ENCODE measurements at regions not wholly inside any gene's neighbourhood (a gene's known extent, or its start where the extent isn't known, plus 50 kb on each side); places are given as distances from the start of the nearest gene placed in this dataset.

DNA sequence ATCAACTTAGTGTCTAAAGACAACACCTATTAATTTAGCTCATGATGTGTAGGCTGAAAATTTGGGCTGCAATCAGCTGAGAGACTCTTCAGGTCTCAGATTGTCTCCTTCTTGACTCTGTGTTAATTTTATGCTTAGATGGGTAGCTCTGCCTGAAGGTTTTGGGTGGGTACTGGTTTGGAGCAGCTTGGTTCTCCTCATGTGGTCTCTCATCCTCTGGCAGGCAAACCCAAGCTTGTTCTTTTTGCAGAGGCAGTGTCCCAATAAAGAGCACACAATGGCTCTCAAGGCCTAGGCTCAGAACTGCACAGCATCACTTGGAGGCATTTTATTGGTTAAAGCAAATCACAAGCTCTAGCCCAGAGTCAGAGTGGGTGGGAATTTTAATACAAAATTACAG lies 280.6 kb downstream of the BTBD3 start:
- Histone ChIP-seq H4K91ac (ENCODE audit: insufficient read length, low read depth, low read length) (no peak overlapping the region), H3K23ac (ENCODE audit: insufficient read length, low read depth, low read length) (no peak overlapping the region), H3T11ph (ENCODE audit: low read length) (no peak overlapping the region), H2BK5ac (ENCODE audit: insufficient read length, low read length) (no peak overlapping the region), H4K20me1 (ENCODE audit: control insufficient read depth, insufficient read depth, insufficient read length) (no peaks in the 10 kb centered on the region), H2AK5ac (ENCODE audit: insufficient read length, low read length) (no peak overlapping the region), H3K56ac (ENCODE audit: insufficient read length, low read depth, low read length) (no peak overlapping the region), H3K9me3 (ENCODE audit: control insufficient read depth, low read depth, low read length) (no peaks in the 10 kb centered on the region), H3K4me1 (ENCODE audit: insufficient read depth, low read length) (no peaks in the 10 kb centered on the region), H4K8ac (replicated peaks; ENCODE audit: insufficient read length, low read depth, low read length) (no peak overlapping the region), H3K79me1 (ENCODE audit: insufficient read depth, low read depth, low read length, poor library complexity, severe bottlenecking) (no peaks in the 10 kb centered on the region), H3K4ac (ENCODE audit: low read depth, low read length) (no peak overlapping the region), H3K27ac (ENCODE audit: insufficient read length, low read depth, low read length) (no peak overlapping the region), H3K23me2 (ENCODE audit: insufficient read length, low read depth, low read length, poor library complexity, severe bottlenecking) (no peaks in the 10 kb centered on the region), H4K5ac (ENCODE audit: insufficient read length, low read depth, low read length) (no peak overlapping the region), H3K9ac (ENCODE audit: extremely low read depth, insufficient read length, low read length) (no peak overlapping the region), H2BK12ac (ENCODE audit: insufficient read length, low read depth, low read length) (no peak overlapping the region), H3K4me2 (ENCODE audit: insufficient read depth, insufficient read length, low read length) (no peak overlapping the region), H3K18ac (ENCODE audit: insufficient read length, low read depth, low read length) (no peak overlapping the region), H3K79me2 (ENCODE audit: insufficient read depth, low read length) (no peaks in the 10 kb centered on the region), H3K14ac (ENCODE audit: insufficient read depth, low read length) (no peak overlapping the region), H2AFZ (ENCODE audit: low read length) (no peak overlapping the region), H2BK120ac (ENCODE audit: low read depth, low read length, poor library complexity, severe bottlenecking) (no peak overlapping the region), H2BK20ac (ENCODE audit: low read depth, low read length, poor library complexity, severe bottlenecking) (no peak overlapping the region), H3K27me3 (ENCODE audit: insufficient read depth, low read length) (no peaks in the 10 kb centered on the region), H2BK15ac (ENCODE audit: low read depth, low read length) (no peak overlapping the region)
- DNase-seq: no peak
- H3K4me3 Mint-ChIP-seq: no peak overlapping the region
- no peak overlapping the region for H3K27ac Mint-ChIP-seq
- TF ChIP-seq, protein P1, sequence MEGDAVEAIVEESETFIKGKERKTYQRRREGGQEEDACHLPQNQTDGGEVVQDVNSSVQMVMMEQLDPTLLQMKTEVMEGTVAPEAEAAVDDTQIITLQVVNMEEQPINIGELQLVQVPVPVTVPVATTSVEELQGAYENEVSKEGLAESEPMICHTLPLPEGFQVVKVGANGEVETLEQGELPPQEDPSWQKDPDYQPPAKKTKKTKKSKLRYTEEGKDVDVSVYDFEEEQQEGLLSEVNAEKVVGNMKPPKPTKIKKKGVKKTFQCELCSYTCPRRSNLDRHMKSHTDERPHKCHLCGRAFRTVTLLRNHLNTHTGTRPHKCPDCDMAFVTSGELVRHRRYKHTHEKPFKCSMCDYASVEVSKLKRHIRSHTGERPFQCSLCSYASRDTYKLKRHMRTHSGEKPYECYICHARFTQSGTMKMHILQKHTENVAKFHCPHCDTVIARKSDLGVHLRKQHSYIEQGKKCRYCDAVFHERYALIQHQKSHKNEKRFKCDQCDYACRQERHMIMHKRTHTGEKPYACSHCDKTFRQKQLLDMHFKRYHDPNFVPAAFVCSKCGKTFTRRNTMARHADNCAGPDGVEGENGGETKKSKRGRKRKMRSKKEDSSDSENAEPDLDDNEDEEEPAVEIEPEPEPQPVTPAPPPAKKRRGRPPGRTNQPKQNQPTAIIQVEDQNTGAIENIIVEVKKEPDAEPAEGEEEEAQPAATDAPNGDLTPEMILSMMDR (conservative IDR thresholded peaks at IDR 0.05): no peak
- 0 out of 5 replicates have a peak, but pooled peaks cover 0 to under 1% of the 10 kb centered on the region in 2 experiments for H3K9me3 Mint-ChIP-seq
- H3K4me1 Mint-ChIP-seq: no peaks in the 10 kb centered on the region
- no peaks in the 10 kb centered on the region for H3K36me3 Mint-ChIP-seq (ENCODE audit: insufficient read depth in 1 of 3, low read depth in 3 of 3)
- H3K27me3 Mint-ChIP-seq (ENCODE audit: low read depth): no peaks in the 10 kb centered on the region; the same call in 1 of the 2 replicates
